GM21786 (cell line): ENCODE measurements at regions not wholly inside any gene's neighbourhood (a gene's known extent, or its start where the extent isn't known, plus 50 kb on each side); places are given as distances from the start of the nearest gene placed in this dataset.

Experiments used
- ATAC-seq: cut with Tn5 transposase; IDR thresholded peaks from one replicate; pipeline ENCODE4 v1.9.1; 2021; ENCODE audit not compliant: unreplicated experiment

GRCh38 chr1:72570815-72571214 is 288.5 kb upstream of the NEGR1 start:
- no peak for ATAC-seq

- peak; percentile 76 for ATAC-seq
Measured at GRCh38 chr1:72568113-72568512, 285.8 kb upstream of the NEGR1 start.

GRCh38 chr1:72567521-72567920 is 285.2 kb upstream of the NEGR1 start:
- ATAC-seq = no peak

- ATAC-seq = no peak
Measured at GRCh38 chr1:72564749-72565148, 282.4 kb upstream of the NEGR1 start.

- no peak for ATAC-seq
Measured at GRCh38 chr1:72557446-72558049, 275.2 kb upstream of the NEGR1 start.

- no peak for ATAC-seq
Measured at GRCh38 chr1:72547412-72547811, 265.1 kb upstream of the NEGR1 start.

GRCh38 chr1:72540674-72541073 is 258.3 kb upstream of the NEGR1 start:
- no peak for ATAC-seq

- no peak for ATAC-seq
Measured at GRCh38 chr1:72535470-72535869, 253.1 kb upstream of the NEGR1 start.

GRCh38 chr1:72530646-72531045 is 248.3 kb upstream of the NEGR1 start:
- no peak for ATAC-seq

GRCh38 chr1:72526926-72527325 is 244.6 kb upstream of the NEGR1 start:
- no peak for ATAC-seq

GRCh38 chr1:72524021-72524420 is 241.7 kb upstream of the NEGR1 start:
- no peak for ATAC-seq

GRCh38 chr1:72521659-72522058 is 239.3 kb upstream of the NEGR1 start:
- no peak for ATAC-seq

- ATAC-seq = no peak
Measured at GRCh38 chr1:72516826-72517225, 234.5 kb upstream of the NEGR1 start.

GRCh38 chr1:72516264-72516663 is 233.9 kb upstream of the NEGR1 start:
- no peak for ATAC-seq

- no peak for ATAC-seq
Measured at GRCh38 chr1:72498371-72498770, 216.0 kb upstream of the NEGR1 start.

GRCh38 chr1:72489801-72490200 is 207.5 kb upstream of the NEGR1 start:
- ATAC-seq = no peak

- ATAC-seq = no peak
Measured at GRCh38 chr1:72485801-72486200, 203.5 kb upstream of the NEGR1 start.

- ATAC-seq = no peak
Measured at GRCh38 chr1:72483846-72484357, 201.6 kb upstream of the NEGR1 start.

GRCh38 chr1:72482736-72483413 is 200.5 kb upstream of the NEGR1 start:
- no peak for ATAC-seq

GRCh38 chr1:72481420-72481970 is 199.2 kb upstream of the NEGR1 start:
- ATAC-seq = no peak

- ATAC-seq = no peak
Measured at GRCh38 chr1:72466376-72466775, 184.0 kb upstream of the NEGR1 start.

- no peak for ATAC-seq
Measured at GRCh38 chr1:72462186-72462905, 180.0 kb upstream of the NEGR1 start.
